Epithelial cell of esophagus (primary cell): ENCODE measurements at regions not wholly inside any gene's neighbourhood (a gene's known extent, or its start where the extent isn't known, plus 50 kb on each side); places are given as distances from the start of the nearest gene placed in this dataset.
A peak's percentile ranks its signal among the peaks of the same experiment; 100 is the strongest.

Experiments used
- DNase-seq: peaks from one replicate; pipeline ENCODE4 v3.0.0; 2010; ENCODE audit warnings: low read depth
- H3K4me3 ChIP-seq: 2 replicates; pipeline ENCODE4 v1.5.1; 2011; ENCODE audit warnings: mild to moderate bottlenecking, low read length, control low read depth
- TF ChIP-seq, protein P1 (sequence below): IDR thresholded peaks from 2 replicates; pipeline ENCODE4 v1.5.1; 2011; ENCODE audit warnings: low read depth, mild to moderate bottlenecking, low read length, control low read depth, inconsistent platforms; ENCODE audit not compliant: insufficient read depth; ENCODE audit errors: missing control alignments

DNA sequence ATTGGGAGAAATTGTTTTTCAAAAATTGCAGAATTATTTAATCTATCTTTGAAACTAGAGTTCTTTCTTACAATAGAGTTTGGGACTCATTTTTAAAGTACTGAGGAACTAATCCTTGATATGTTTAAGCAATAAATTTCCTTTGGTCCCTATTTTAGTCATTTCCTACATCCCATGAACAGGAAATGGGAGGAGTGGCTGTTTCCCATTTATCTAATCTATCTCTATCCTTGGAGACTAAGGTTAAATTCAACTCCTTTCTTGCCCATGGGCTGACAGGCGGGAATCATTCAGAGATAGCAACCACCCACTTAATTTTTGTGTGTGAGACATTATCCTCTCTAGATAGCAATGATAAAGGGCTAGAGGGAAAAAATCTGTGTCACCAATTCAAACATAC lies 131.6 kb upstream of the EMCN start:
- no peak overlapping the region for H3K4me3 ChIP-seq
- TF ChIP-seq, protein P1, sequence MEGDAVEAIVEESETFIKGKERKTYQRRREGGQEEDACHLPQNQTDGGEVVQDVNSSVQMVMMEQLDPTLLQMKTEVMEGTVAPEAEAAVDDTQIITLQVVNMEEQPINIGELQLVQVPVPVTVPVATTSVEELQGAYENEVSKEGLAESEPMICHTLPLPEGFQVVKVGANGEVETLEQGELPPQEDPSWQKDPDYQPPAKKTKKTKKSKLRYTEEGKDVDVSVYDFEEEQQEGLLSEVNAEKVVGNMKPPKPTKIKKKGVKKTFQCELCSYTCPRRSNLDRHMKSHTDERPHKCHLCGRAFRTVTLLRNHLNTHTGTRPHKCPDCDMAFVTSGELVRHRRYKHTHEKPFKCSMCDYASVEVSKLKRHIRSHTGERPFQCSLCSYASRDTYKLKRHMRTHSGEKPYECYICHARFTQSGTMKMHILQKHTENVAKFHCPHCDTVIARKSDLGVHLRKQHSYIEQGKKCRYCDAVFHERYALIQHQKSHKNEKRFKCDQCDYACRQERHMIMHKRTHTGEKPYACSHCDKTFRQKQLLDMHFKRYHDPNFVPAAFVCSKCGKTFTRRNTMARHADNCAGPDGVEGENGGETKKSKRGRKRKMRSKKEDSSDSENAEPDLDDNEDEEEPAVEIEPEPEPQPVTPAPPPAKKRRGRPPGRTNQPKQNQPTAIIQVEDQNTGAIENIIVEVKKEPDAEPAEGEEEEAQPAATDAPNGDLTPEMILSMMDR: no peak
- no peak for DNase-seq

GRCh38 chr4:100644150-100644549 lies 126.3 kb upstream of the EMCN start:
- DNase-seq: no peak
- no peak overlapping the region for H3K4me3 ChIP-seq
- TF ChIP-seq, protein P1: no peak

DNA sequence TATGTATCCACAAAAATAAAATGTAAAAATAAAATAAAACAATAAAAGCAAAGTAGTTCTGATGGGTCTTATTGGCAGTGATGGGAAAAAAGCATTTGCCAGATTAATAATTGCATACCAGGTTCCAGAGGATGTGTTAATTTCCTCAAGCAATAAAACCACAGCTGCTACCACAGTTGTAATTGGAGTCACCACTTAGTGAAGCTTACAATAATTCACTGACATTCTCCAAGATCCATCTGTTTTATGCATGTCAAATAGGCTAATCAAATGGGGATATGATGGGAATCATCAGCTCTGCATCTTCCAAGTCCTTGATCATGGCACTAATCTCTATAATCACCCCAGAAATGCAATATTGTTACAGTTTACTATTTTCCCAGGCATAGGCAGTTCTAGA lies 123.5 kb upstream of the EMCN start:
- no peak for DNase-seq
- TF ChIP-seq, protein P1: no peak
- H3K4me3 ChIP-seq: no peak overlapping the region

GRCh38 chr4:100635899-100636298 lies 118.1 kb upstream of the EMCN start:
- DNase-seq: peak; percentile 78
- H3K4me3 ChIP-seq: no peak overlapping the region
- TF ChIP-seq, protein P1: no peak

DNA sequence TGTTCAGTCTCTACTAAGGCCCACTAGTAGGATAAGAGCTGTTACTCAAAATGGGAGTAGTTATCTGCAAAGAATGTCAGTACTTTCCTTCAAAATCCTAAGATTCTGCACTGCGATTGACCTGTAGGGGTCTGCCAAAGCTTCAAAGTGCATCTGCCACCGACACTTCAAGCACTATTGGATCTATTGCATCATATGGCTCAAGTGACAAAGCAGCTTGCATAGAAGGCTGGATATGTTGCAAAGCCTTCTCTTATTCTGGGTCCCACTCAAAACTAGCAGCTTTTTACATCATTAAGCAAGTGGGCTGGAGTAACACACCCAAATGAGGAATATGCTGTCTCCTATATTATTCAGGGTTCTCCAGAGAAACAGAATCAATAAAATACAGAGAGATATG lies 115.4 kb upstream of the EMCN start:
- H3K4me3 ChIP-seq: no peak overlapping the region
- DNase-seq: no peak
- TF ChIP-seq, protein P1: no peak

DNA sequence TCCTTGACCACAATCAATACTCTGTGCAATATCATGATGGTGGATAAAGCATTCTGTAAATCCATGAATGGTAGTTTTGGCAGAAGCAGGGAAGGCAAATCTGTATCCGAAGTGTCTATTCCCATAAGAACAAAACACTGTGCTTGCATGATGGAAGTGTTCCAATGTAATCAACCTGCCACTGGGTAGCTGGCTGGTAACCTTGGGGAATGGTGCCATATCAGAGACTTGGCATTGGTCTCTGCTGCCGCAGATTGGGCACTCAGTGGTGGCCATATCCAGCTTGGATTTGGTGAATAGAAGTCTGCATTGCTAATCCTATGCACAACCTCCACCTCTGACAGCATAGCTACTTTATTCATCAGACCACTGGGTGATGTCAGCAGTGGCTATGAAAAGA lies 114.3 kb upstream of the EMCN start:
- DNase-seq: no peak
- TF ChIP-seq, protein P1: no peak

GRCh38 chr4:100631281-100631968 lies 113.6 kb upstream of the EMCN start:
- peak; percentile 54 for DNase-seq
- TF ChIP-seq, protein P1: no peak
- no peak overlapping the region for H3K4me3 ChIP-seq

More for the DNA sequence above, 114.3 kb upstream of the EMCN start:
- H3K4me3 ChIP-seq: no peak overlapping the region
